Fibroblast of skin of scalp (primary cell): ENCODE measurements at regions not wholly inside any gene's neighbourhood (a gene's known extent, or its start where the extent isn't known, plus 50 kb on each side); places are given as distances from the start of the nearest gene placed in this dataset.

ENCODE experiments used
- DNase-seq: peaks from one replicate; pipeline ENCODE4 v3.0.0-alpha.2; 2013

DNA sequence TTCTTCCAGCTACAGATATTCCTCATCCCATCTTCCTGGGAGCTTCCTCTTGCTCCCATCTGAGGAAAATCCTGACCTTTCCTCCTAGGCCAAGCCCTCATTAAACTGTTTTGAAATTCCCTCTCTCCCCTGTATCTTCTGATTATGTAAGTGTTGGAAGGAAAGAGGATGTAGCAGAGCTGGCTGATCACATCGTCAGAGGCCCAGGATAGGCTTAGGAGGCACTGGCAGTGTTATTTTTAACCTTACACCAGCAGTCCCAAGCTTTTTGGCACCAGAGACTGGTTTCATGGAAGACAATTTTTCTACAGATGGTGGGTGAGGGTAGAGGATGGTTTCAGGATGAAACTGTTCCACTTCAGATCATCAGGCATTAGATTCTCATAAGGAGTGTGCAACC lies 630.4 kb downstream of the EPHA4 start:
- DNase-seq: no peak

DNA sequence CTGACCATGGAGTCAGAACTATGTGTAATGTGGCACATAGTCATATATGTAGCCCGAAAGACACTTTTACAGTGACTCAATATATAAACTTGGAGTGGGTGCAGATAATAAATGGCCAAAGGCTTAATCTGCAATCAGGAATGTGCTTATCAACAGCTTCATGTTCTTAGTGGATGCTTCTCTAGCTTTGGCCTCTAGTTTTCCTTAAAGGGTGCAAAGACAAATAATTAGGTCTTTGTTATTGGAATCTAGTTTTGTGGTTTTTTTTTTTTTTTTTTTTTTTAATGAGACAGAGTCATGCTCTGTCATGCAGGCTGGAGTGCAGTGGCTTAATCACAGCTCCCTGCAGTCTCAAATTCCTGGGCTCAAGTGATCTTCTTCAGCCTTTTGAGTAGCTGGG lies 625.6 kb downstream of the EPHA4 start:
- DNase-seq: no peak

- no peak for DNase-seq
These were observed 623.5 kb downstream of the EPHA4 start for GRCh38 chr2:220948579-220948978.

GRCh38 chr2:220949466-220949865 lies 622.6 kb downstream of the EPHA4 start:
- no peak for DNase-seq

GRCh38 chr2:220955776-220956175 lies 616.3 kb downstream of the EPHA4 start:
- DNase-seq: no peak

DNA sequence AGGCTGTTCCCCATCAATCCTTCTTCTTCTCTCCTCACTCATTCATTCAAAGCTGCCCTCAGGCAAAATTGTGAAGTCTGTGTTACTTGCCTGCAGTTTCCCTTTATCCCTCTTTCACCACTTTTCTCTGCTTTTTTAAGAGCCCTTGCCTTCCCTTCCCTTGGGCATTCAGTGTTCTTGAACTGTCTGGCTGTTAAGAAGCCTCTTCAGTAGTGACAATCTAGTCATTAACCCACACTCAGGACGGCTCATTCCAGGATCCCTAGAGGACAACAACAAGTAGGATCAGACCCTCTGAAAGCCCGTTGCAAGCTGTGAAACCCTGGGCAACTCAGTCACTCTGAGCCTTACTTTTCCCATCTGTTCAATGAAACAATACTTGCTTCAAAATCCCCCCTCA lies 615.7 kb downstream of the EPHA4 start:
- no peak for DNase-seq

DNA sequence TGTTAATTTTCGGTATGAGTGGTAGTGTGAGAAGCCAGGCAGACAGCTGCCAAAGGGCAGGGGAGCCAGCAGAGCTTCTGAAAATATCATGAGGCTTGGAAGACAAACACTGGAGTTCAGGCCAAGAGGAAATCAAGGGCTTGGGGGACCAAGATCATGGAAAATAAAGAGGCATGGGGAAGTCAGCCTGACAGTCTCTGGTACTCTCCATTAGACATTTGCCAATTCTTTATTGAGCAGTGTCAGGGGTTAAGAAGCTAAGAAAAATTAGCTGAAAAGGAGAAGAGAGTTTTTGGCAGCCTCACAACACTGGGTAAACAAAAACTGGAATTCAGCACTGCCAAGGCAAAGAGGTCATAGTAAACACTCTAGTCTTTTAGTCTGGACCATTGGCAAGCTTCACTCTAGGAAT lies 612.7 kb downstream of the EPHA4 start:
- no peak for DNase-seq

DNA sequence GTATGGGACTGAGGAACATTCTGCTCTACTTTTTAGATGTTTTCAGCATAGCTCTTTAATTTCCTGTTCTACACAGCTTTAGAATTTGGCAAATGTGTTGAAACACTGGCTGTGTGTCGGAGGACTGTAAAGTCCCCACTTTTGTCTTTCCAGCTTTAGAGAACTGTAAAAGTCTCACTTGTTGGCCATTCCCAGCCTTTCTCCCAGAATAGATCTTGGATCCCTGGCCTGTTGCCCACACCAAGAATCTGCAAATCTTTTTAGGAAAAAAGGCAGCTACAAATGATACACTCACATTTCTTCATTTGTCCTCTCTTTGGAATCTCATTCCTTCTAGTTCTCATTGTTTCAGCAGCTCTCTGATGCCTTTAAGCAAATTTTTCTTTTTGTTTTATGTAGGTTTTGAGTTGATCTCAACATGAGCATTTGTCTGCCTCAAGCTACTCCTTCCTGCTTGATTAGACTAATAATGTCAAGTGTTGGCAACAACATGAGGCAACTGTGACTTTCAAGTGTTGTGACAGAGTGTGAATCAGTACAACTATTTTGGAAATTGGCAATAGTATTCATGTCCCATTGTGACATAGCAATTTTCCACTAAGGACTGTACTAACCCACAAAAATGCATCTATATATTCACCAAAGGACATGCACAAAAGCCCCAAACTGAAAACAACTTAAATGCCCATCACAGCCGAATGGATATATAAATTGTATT lies 610.8 kb downstream of the EPHA4 start:
- DNase-seq: no peak

GRCh38 chr2:220962556-220962955 lies 609.5 kb downstream of the EPHA4 start:
- peak; percentile 24 for DNase-seq

DNA sequence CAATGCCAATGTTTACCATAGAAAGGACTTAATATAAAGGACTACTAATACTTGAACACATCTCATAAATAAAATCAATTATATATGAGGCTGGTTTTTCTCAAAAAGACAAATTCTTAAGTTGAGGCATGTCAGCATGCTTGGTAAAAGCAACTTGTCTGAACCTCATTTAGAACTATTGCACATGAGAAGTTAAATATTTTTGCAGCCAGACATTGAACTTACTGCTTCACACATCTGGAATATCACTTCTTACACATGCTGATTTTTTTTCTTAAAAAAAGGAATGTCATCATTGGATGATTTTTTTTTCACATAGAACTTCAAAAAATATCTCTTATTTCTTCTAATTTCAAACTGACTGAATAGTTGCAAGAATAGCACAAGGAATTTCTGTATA lies 609.0 kb downstream of the EPHA4 start:
- DNase-seq: no peak

- DNase-seq: no peak
These were observed 608.2 kb downstream of the EPHA4 start for GRCh38 chr2:220963930-220964329.

- peak; percentile 77 for DNase-seq
These were observed 605.5 kb downstream of the EPHA4 start for GRCh38 chr2:220966636-220967035.

DNA sequence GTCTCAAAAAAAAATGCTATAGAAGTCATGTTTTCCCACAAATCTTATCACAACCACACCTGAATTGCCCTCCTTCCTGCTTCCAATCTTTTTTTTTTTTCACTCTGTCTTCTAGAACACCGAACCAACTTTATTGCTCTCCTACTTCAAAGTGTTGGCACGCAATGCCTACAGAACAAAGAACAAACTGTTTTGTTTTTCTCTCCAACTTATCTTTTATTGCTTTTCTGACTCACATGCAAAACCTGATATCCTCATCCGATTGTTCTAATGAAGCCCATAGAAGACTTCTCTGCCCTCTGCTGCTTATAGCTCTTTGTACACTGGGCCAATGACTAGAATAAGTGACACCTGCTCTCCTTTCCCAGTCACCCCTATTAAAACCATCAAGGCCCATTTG lies 602.8 kb downstream of the EPHA4 start:
- DNase-seq: no peak

GRCh38 chr2:220980966-220981675 lies 591.0 kb downstream of the EPHA4 start:
- DNase-seq: no peak

- DNase-seq: no peak
These were observed 590.2 kb downstream of the EPHA4 start for GRCh38 chr2:220981926-220982325.

DNA sequence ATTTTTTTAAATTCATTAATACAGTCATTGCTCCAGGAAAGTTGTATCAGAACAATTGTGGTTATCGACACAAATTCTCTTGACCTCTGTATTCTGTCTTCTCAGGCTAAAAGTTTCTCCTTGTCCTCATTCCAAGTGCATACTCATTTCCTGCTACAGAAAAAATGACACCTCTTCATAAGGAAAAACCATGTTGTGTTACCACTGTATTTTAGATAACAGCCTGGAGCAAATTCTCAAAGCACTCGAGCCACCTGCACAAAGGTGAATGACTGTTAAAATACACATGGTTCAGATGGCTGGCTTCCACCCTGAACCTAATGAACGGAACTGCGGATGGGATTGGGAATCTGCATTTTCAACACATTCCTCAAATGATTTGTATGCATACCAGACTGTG lies 586.5 kb downstream of the EPHA4 start:
- DNase-seq: no peak

DNA sequence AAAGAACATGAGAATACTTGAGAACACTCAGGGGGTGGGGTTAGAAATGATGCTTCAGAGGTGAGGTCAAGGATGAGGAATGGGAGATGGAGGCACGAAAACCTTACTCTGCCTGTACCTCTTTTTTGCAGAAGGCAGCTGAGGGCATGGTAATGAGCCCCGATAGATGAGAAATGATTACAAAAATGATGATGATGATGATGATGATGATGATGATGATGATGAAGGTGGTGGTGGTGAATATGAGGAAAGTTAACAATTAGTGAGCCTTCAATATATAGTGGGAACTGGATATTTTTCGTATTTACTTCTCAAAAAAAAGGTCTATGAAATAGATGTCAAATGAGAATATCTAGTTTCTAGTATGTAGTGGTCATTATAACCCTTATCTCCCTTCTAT lies 584.3 kb downstream of the EPHA4 start:
- no peak for DNase-seq

- DNase-seq: no peak
These were observed 580.1 kb downstream of the EPHA4 start for GRCh38 chr2:220991972-220992371.

- no peak for DNase-seq
These were observed 577.3 kb downstream of the EPHA4 start for GRCh38 chr2:220994846-220995245.

- DNase-seq: no peak
These were observed 576.5 kb downstream of the EPHA4 start for GRCh38 chr2:220995581-220995980.

DNA sequence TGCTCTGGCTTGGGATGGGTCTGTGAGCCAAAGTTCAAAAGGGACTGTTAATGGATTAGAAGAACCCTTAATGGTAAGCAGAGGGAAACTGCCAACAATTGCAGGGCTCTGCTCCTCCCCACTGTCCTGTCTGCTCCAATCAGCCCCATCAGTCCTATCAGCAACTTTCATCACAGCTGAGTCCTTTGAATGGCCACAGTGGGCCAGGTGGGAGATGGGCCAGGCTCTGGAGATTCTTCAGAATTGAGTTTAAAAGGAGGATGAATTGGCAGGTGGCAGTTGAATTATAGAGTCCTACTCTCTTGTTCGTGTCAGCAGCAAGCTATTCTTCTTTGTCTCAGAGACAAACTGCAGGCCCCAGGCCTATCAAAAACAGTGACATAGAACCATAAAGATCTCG lies 573.9 kb downstream of the EPHA4 start:
- no peak for DNase-seq

- DNase-seq: no peak
These were observed 572.7 kb downstream of the EPHA4 start for GRCh38 chr2:220999356-220999755.

DNA sequence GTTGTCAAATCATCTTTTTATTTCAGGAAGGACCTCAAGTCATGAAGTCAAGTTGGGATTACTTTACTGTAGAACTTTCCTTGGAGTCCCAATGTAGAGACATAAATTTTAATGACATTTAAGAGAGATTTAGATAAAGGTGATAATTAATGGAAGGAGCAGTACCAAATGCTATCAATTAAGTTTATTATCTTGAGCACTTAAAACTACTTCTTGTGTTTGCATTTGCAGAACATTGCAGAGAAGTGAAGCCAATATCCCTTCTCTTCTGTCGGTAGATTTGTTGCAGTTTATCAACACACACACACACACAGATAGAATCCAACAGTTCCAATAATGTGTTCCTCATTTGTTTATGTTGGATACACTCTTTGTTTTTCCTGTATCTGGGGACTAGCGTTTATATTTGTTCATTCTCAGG lies 570.7 kb downstream of the EPHA4 start:
- DNase-seq: no peak

DNA sequence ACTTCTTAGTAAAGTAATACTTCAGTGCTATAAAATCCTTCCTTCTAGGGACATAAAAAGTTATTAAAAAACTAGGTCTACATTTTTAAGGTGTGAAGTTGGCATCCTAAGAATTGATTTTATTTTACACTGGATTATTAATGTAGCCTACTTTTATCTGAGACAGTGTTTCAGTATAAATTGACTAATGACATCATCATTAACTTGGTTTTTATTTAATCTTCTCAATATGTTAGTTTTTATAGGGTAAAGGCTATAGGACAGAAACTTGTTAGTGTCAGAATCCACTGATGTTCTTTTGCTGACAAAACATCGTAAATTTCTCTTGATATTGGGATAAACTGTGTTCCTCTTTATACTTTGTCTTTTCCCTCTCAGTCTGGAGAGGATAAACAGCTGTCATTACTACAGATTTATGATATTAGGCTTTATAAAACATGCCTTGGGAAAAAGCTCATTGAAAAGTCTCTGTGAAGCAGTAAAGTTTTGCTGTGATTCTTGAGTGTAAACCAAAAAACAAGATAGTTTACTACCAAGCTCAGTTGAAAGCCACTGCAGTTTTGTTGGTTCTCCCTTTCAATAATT lies 569.9 kb downstream of the EPHA4 start:
- DNase-seq: no peak
